ENCODE measurements at regions not wholly inside any gene's neighbourhood (a gene's known extent, or its start where the extent isn't known, plus 50 kb on each side); places are given as distances from the start of the nearest gene placed in this dataset.

DNA sequence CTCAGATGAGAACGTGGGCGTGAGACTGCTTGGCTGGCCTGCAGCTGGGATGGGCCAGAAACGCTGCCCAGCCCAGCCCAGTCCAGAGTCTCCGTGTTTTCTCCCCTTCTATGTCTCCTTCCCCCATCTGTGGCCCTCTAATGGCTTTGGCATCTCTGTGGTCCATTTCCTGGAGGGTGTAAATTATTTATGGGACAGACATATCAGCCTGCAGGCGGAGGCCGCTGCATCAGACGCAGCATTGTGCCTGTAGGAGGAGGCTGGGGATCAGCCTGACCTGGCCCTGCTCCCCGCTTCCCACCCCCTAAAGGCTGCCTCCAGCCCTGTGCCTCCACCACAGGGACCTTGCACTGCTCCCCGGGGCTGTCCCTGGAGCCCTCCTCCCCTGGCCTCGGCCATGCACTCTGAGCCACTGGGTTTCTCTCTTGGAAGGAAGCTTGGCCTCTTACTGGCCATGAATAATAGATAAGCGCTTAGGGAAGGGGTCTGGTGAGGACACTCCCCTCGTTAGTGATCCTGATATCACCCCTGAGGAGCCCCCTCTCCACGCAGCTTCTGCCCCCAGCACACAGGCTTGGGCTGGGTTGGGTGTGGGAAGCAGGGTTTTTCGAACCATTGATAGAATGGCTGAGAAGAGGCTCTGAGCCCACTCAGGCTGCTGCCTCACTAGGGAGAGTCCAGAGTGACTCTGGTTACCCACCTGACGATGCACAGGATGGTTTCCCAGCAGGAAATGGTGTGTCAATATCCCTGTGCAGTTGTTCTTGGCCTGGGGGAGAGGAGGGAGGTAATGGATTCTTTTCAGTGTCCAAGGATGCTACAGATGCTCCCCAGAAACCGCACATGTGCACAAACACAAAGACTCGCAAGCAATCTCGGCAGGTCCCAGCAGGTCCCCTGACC is 185.5 kb downstream of the MYCN start:
- TF ChIP-seq ZNF565 (CRISPR knock-in tag; conservative IDR thresholded peaks at IDR 0.05; ENCODE audit: low read depth): no peak
- no peak for TF ChIP-seq PATZ1 (CRISPR knock-in tag; IDR thresholded peaks at IDR 0.05; ENCODE audit: borderline replicate concordance)
- no peak for TF ChIP-seq ZFP3 (CRISPR knock-in tag; IDR thresholded peaks at IDR 0.05)
- no peak for TF ChIP-seq CSDC2 (CRISPR knock-in tag; IDR thresholded peaks at IDR 0.05)
- no peak for TF ChIP-seq CREB5 (CRISPR knock-in tag; IDR thresholded peaks at IDR 0.05; ENCODE audit: low read depth)
- TF ChIP-seq RARB (CRISPR knock-in tag; IDR thresholded peaks at IDR 0.05): no peak
- no peak for TF ChIP-seq ARNTL (CRISPR knock-in tag; IDR thresholded peaks at IDR 0.05; ENCODE audit: borderline replicate concordance, low read depth)
